Keratinocyte (primary cell): ENCODE measurements at regions not wholly inside any gene's neighbourhood (a gene's known extent, or its start where the extent isn't known, plus 50 kb on each side); places are given as distances from the start of the nearest gene placed in this dataset.

Source experiments
- DNase-seq: peaks from one replicate; pipeline ENCODE4 v3.0.0-alpha.2; 2011; ENCODE audit warnings: low read depth, missing footprints, low spot score
- FAIRE-seq: peaks from 2 replicates; lab custom pipeline; 2011; peaks lifted over from hg19 to GRCh38; lab: Jason Lieb, UNC
- H2AFZ ChIP-seq: 2 replicates; pipeline ENCODE4 v1.6.0; 2012; ENCODE audit warnings: low read length, control low read depth, inconsistent platforms; ENCODE audit not compliant: control insufficient read depth
- H3K27ac ChIP-seq: 2 replicates; pipeline ENCODE4 v1.5.1; 2011; ENCODE audit warnings: low read length; ENCODE audit not compliant: control insufficient read depth, insufficient read depth
- H3K27me3 ChIP-seq: 3 replicates; pipeline ENCODE4 v1.6.0; 2011; ENCODE audit warnings: low read length; ENCODE audit not compliant: control insufficient read depth, insufficient read depth; ENCODE audit errors: extremely low read depth
- H3K36me3 ChIP-seq, 2 experiments: 2 replicates in 1 of 2; 3 replicates in 1 of 2; pipeline ENCODE4 v1.5.1; 2011; ENCODE audit warnings: low read length in 2 of 2, mild to moderate bottlenecking in 1 of 2; ENCODE audit not compliant: control insufficient read depth in 2 of 2, insufficient read depth in 2 of 2; ENCODE audit errors: extremely low read depth in 1 of 2
- H3K4me1 ChIP-seq: 3 replicates; pipeline ENCODE4 v1.5.1; 2011; ENCODE audit warnings: low read length; ENCODE audit not compliant: control insufficient read depth, insufficient read depth; ENCODE audit errors: extremely low read depth
- H3K4me2 ChIP-seq: 3 replicates; pipeline ENCODE4 v1.6.0; 2011; ENCODE audit warnings: low read depth, low read length; ENCODE audit not compliant: control insufficient read depth, insufficient read depth; ENCODE audit errors: extremely low read depth
- H3K4me3 ChIP-seq, 3 experiments: fragments of 200-600 bp in 1 of 3; sonication (generic) in 1 of 3; 2 replicates in 2 of 3; 3 replicates in 1 of 3; pipeline ENCODE4 v1.5.1; 2011 to 2016; ENCODE audit warnings: low read length in 3 of 3, mild to moderate bottlenecking in 3 of 3, control low read depth in 2 of 3, inconsistent platforms in 1 of 3, low read depth in 1 of 3, mixed read lengths in 1 of 3, mixed run types in 1 of 3, moderate library complexity in 1 of 3; ENCODE audit not compliant: control insufficient read depth in 2 of 3, insufficient read depth in 2 of 3; ENCODE audit errors: extremely low read depth in 1 of 3
- H3K79me2 ChIP-seq: 2 replicates; pipeline ENCODE4 v1.6.0; 2012; ENCODE audit warnings: low read length; ENCODE audit not compliant: control insufficient read depth, insufficient read depth
- H3K9ac ChIP-seq: 3 replicates; pipeline ENCODE4 v1.6.0; 2011; ENCODE audit warnings: low read length; ENCODE audit not compliant: control insufficient read depth, insufficient read depth; ENCODE audit errors: extremely low read depth
- H3K9me1 ChIP-seq: 3 replicates; pipeline ENCODE4 v1.6.0; 2011; ENCODE audit warnings: low read length; ENCODE audit not compliant: control insufficient read depth, insufficient read depth; ENCODE audit errors: extremely low read depth
- H3K9me3 ChIP-seq: 2 replicates; pipeline ENCODE4 v1.5.1; 2012; ENCODE audit warnings: low read depth, low read length; ENCODE audit not compliant: control insufficient read depth
- H4K20me1 ChIP-seq: 3 replicates; pipeline ENCODE4 v1.6.0; 2011; ENCODE audit warnings: low read length; ENCODE audit not compliant: control insufficient read depth, insufficient read depth; ENCODE audit errors: extremely low read depth
- CTCF ChIP-seq, 3 experiments: IDR thresholded peaks in 1 of 3; conservative IDR thresholded peaks in 1 of 3; optimal IDR thresholded peaks in 1 of 3; 2 replicates in 2 of 3; 3 replicates in 1 of 3; pipeline versions ENCODE3 to v1.5.1; 2011; ENCODE audit warnings: low read length in 3 of 3, mild to moderate bottlenecking in 3 of 3, moderate library complexity in 2 of 3, control low read depth in 1 of 3, inconsistent platforms in 1 of 3; ENCODE audit not compliant: insufficient read depth in 2 of 3; ENCODE audit errors: extremely low read depth in 1 of 3
- EZH2 ChIP-seq: IDR thresholded peaks from one replicate; pipeline ENCODE4 v1.6.1; 2012; ENCODE audit warnings: inconsistent platforms, mild to moderate bottlenecking, low read length, moderate library complexity
- dilution Hi-C: fragments of 300-500 bp; cut with MboI; formaldehyde crosslinking; loops from one replicate; pipeline ENCODE4 v1.7.0; 2020; ENCODE audit warnings: low sequenced_read_pairs; ENCODE audit not compliant: extremely low pct_ligation_motif_present

DNA sequence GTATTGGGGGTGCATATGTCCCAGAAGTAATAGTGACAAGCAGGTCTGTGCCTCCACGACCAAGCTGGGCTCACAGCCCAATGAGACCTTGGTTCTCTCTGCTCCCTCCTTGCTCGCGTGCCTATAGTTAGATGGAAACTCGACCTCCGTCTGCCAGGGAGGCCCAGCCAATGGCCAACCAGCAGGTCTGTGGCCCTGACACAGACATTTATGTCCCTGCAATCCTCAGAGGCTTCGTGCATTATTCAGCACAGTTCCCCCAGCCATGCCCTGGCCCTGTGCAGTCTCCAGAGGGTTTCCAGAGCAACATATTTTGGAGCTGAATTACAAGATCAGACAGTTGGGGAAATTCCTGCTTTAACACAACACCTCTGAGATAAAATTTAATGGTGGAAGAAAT lies 105.1 kb downstream of the UQCRFS1 start:
- no peak overlapping the region for H3K4me3 ChIP-seq
- H3K9ac ChIP-seq: no peak overlapping the region
- H3K4me1 ChIP-seq: no peaks in the 10 kb centered on the region
- no peaks in the 10 kb centered on the region for H3K27me3 ChIP-seq
- DNase-seq (no peak), FAIRE-seq (no peak)
- TF ChIP-seq EZH2 (no peak), CTCF (optimal IDR thresholded peaks at IDR 0.05 in 1 of 3, IDR thresholded peaks at IDR 0.05 in 1 of 3, conservative IDR thresholded peaks at IDR 0.05 in 1 of 3; ENCODE audit: extremely low read depth in 1 of 3, insufficient read depth in 2 of 3, low read length in 3 of 3) (no peak)
- no peak overlapping the region for H2AFZ ChIP-seq
- no peaks in the 10 kb centered on the region for H4K20me1 ChIP-seq
- peaks cover 15% of the 10 kb centered on the region for H3K9me3 ChIP-seq
- H3K27ac ChIP-seq: no peak overlapping the region
- no peaks in the 10 kb centered on the region for H3K79me2 ChIP-seq
- no peaks in the 10 kb centered on the region for H3K36me3 ChIP-seq
- no peaks in the 10 kb centered on the region for H3K9me1 ChIP-seq
- H3K4me2 ChIP-seq: no peak overlapping the region
- dilution Hi-C loops: no loop called here

DNA sequence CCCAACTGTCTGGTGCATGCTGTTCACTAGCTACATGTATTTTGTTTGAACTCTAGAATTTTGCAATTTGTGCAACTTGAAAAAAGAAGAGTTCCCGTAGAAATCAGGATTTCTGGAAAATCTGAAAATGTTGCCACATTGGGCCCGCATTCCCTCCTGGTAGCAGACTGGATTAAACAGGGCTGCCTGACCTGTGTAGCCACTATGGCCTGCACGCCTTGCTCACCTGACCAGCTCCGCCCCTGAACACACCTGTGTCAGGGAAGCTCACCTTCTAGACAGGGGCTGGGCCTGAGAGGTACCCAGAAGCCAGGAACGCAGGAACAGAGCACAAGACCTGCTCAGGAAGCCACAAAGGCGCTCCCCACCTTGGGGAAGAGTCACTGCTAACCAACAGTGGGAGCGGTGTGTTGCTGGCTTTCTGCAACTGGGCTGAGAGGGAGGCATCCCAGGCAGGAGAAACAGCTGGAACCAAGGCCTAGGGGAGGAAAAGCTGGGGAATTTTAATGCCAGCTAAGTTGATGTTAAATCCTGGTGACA lies 106.5 kb downstream of the UQCRFS1 start:
- no peak overlapping the region for H2AFZ ChIP-seq
- H3K27me3 ChIP-seq: no peaks in the 10 kb centered on the region
- H3K4me3 ChIP-seq: no peak overlapping the region
- no peak overlapping the region for H3K9ac ChIP-seq
- no peaks in the 10 kb centered on the region for H4K20me1 ChIP-seq
- FAIRE-seq (no peak), DNase-seq (no peak)
- no peak overlapping the region for H3K27ac ChIP-seq
- H3K9me3 ChIP-seq: peaks cover 18% of the 10 kb centered on the region
- dilution Hi-C loops: no loop called here
- no peaks in the 10 kb centered on the region for H3K9me1 ChIP-seq
- no peaks in the 10 kb centered on the region for H3K79me2 ChIP-seq
- no peak for TF ChIP-seq EZH2
- TF ChIP-seq CTCF (optimal IDR thresholded peaks at IDR 0.05 in 1 of 3, IDR thresholded peaks at IDR 0.05 in 1 of 3, conservative IDR thresholded peaks at IDR 0.05 in 1 of 3; ENCODE audit: extremely low read depth in 1 of 3, insufficient read depth in 2 of 3, low read length in 3 of 3): no peak
- H3K4me1 ChIP-seq: no peaks in the 10 kb centered on the region
- no peaks in the 10 kb centered on the region for H3K36me3 ChIP-seq
- no peak overlapping the region for H3K4me2 ChIP-seq
